IMR-90 (cell line): ENCODE measurements at regions not wholly inside any gene's neighbourhood (a gene's known extent, or its start where the extent isn't known, plus 50 kb on each side); places are given as distances from the start of the nearest gene placed in this dataset.

ENCODE experiments used
- ATAC-seq: fragments of 200-7000 bp; cut with Tn5 transposase; 2 replicates; pipeline ENCODE4 v1.9.1; 2020; ENCODE audit warnings: low read depth, mild to moderate bottlenecking, moderate library complexity
- BruUV-seq: library from RNA; stranded (reverse); fragments of 400-500 nt; replicated peaks from 2 replicates; lab custom pipeline; 2021; lab: Mats Ljungman, UMichigan
- CTCF ChIA-PET: fragments of 300-600 bp; formaldehyde crosslinking; extraction: SDS; loops from one replicate; lab custom pipeline; 2021; ENCODE audit warnings: antibody characterized with exemption; lab: Yijun Ruan, JAX
- POLR2A ChIA-PET: fragments of 300-600 bp; sonication (Branson Sonifier 250); formaldehyde crosslinking; loops from one replicate; lab custom pipeline; 2022; ENCODE audit warnings: antibody characterized with exemption; ENCODE audit not compliant: unreplicated experiment; lab: Charles Lee
- DNase-seq: peaks from one replicate; pipeline ENCODE4 v3.0.0; 2013
- H2AFZ ChIP-seq: replicated peaks from 2 replicates; pipeline ENCODE3; 2013; ENCODE audit warnings: low read length, mild to moderate bottlenecking; ENCODE audit not compliant: poor library complexity
- H2AK5ac ChIP-seq: 2 replicates; pipeline ENCODE4 v1.6.1; 2013; ENCODE audit warnings: low read depth, low read length, inconsistent platforms
- H2AK9ac ChIP-seq: replicated peaks from 2 replicates; pipeline ENCODE3; 2013; ENCODE audit warnings: mild to moderate bottlenecking, low read depth, low read length, moderate library complexity; ENCODE audit not compliant: poor library complexity
- H2BK120ac ChIP-seq: 2 replicates; pipeline ENCODE4 v1.6.1; 2013; ENCODE audit warnings: low read depth, low read length, inconsistent platforms
- H2BK15ac ChIP-seq: 3 replicates; pipeline ENCODE4 v1.6.1; 2013; ENCODE audit warnings: low read depth, low read length, inconsistent platforms
- H2BK20ac ChIP-seq: 2 replicates; pipeline ENCODE4 v1.6.1; 2013; ENCODE audit warnings: low read depth, mild to moderate bottlenecking, inconsistent platforms, low read length, moderate library complexity
- H2BK5ac ChIP-seq: 2 replicates; pipeline ENCODE4 v1.6.1; 2013; ENCODE audit warnings: mild to moderate bottlenecking, low read depth, low read length, inconsistent platforms; ENCODE audit not compliant: poor library complexity, severe bottlenecking
- H3K14ac ChIP-seq: replicated peaks from 2 replicates; pipeline ENCODE4 v1.6.1; 2013; ENCODE audit warnings: low read depth, low read length, inconsistent platforms
- H3K18ac ChIP-seq: 2 replicates; pipeline ENCODE4 v1.6.1; 2013; ENCODE audit warnings: low read depth, low read length, control low read depth
- H3K23ac ChIP-seq: 2 replicates; pipeline ENCODE4 v1.6.1; 2013; ENCODE audit warnings: low read depth, low read length, inconsistent platforms
- H3K27ac ChIP-seq: 2 replicates; pipeline ENCODE4 v1.5.1; 2013; ENCODE audit warnings: mild to moderate bottlenecking, control low read depth, low read length; ENCODE audit not compliant: insufficient read depth
- H3K27me3 ChIP-seq: 2 replicates; pipeline ENCODE4 v1.6.1; 2013; ENCODE audit warnings: low read length; ENCODE audit not compliant: control insufficient read depth, insufficient read depth
- H3K36me3 ChIP-seq: 2 replicates; pipeline ENCODE4 v1.6.1; 2013; ENCODE audit warnings: low read length, mixed read lengths; ENCODE audit not compliant: control insufficient read depth, insufficient read depth
- H3K4ac ChIP-seq: 2 replicates; pipeline ENCODE4 v1.6.1; 2013; ENCODE audit warnings: low read depth, low read length, inconsistent platforms
- H3K4me1 ChIP-seq: 2 replicates; pipeline ENCODE4 v1.6.1; 2013; ENCODE audit warnings: low read length, mixed read lengths; ENCODE audit not compliant: control insufficient read depth, insufficient read depth
- H3K4me2 ChIP-seq: 2 replicates; pipeline ENCODE4 v1.6.1; 2013; ENCODE audit warnings: low read depth, mild to moderate bottlenecking, control low read depth, low read length, moderate library complexity
- H3K4me3 ChIP-seq: 2 replicates; pipeline ENCODE4 v1.5.1; 2013; ENCODE audit warnings: low read depth, mild to moderate bottlenecking, control low read depth, low read length, moderate library complexity; ENCODE audit not compliant: insufficient read depth
- H3K56ac ChIP-seq: 2 replicates; pipeline ENCODE4 v1.6.1; 2013; ENCODE audit warnings: low read length, inconsistent platforms; ENCODE audit not compliant: insufficient read depth; ENCODE audit errors: extremely low read depth
- H3K79me1 ChIP-seq, 2 experiments: 2 replicates each; pipeline ENCODE4 v1.6.1; 2013; ENCODE audit warnings: low read length in 2 of 2, inconsistent platforms in 1 of 2, low read depth in 1 of 2
- H3K9ac ChIP-seq: 2 replicates; pipeline ENCODE4 v1.6.1; 2013; ENCODE audit warnings: low read depth, low read length, control low read depth
- H3K9me1 ChIP-seq: 2 replicates; pipeline ENCODE4 v1.6.1; 2013; ENCODE audit warnings: low read length, inconsistent platforms; ENCODE audit not compliant: insufficient read depth
- H3K9me3 ChIP-seq: 2 replicates; pipeline ENCODE4 v1.6.1; 2013; ENCODE audit warnings: low read length; ENCODE audit not compliant: control insufficient read depth, insufficient read depth
- H4K20me1 ChIP-seq: 2 replicates; pipeline ENCODE4 v1.6.1; 2013; ENCODE audit warnings: low read length, inconsistent platforms; ENCODE audit not compliant: insufficient read depth
- H4K5ac ChIP-seq: 2 replicates; pipeline ENCODE4 v1.6.1; 2013; ENCODE audit warnings: mild to moderate bottlenecking, low read depth, low read length, control low read depth
- H4K8ac ChIP-seq, 2 experiments: 2 replicates each; pipeline ENCODE4 v1.6.1; 2013; ENCODE audit warnings: low read depth in 2 of 2, low read length in 2 of 2, control low read depth in 1 of 2, inconsistent platforms in 1 of 2
- H4K91ac ChIP-seq: 2 replicates; pipeline ENCODE4 v1.6.1; 2013; ENCODE audit warnings: low read depth, low read length, inconsistent platforms; ENCODE audit not compliant: insufficient read depth
- CEBPB ChIP-seq: IDR thresholded peaks from 2 replicates; pipeline ENCODE4 v1.6.1; 2012; ENCODE audit warnings: low read depth, low read length, improper control_type of control experiment
- POLR2A ChIP-seq: IDR thresholded peaks from 2 replicates; pipeline ENCODE4 v1.6.1; 2012; ENCODE audit warnings: mild to moderate bottlenecking, low read depth, low read length
- WGBS, 2 experiments: methylation state at CpG; one replicate each; pipeline versions ENCODE4 v1.1.5 to v1.1.7; 2013; ENCODE audit warnings: missing lambda C conversion rate in 2 of 2; ENCODE audit not compliant: insufficient read length in 1 of 2; ENCODE audit errors: extremely low coverage in 2 of 2; 5-methylcytosine and 5-hydroxymethylcytosine counted together
- dilution Hi-C: fragments of 300-500 bp; cut with HindIII; formaldehyde crosslinking; loops from one replicate; pipeline ENCODE4 v1.14.3; 2018; ENCODE audit warnings: low sequenced_read_pairs; ENCODE audit not compliant: unreplicated experiment
- in situ Hi-C: fragments of 300-500 bp; cut with MboI; formaldehyde crosslinking; loops from 3 replicates; pipeline ENCODE4 v1.14.3; 2019; ENCODE audit warnings: low sequenced_read_pairs, inconsistent platforms, mixed read lengths
- intact Hi-C: fragments of 100-400 bp; cut with micrococcal nuclease; formaldehyde crosslinking; loops from 2 replicates; pipeline ENCODE4 v1.10.0; 2022

DNA sequence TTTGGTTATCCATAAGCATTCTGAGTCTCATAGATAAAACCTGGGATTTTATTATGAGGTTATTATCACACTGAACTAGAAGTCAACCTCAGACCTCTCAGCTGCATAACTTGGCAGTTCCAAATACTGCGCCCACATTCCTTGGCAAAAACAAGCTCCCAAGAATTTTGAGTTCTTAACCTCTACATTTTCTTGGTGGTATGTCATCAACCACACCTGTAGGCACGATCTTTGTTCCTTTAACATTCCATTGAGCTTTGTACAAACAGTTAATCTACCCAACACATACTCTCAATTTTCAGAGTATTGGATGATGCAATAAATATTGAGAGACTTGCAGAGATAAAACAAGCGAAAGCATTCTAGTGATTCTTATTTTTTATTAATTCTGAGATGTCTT lies 371.8 kb upstream of the PRICKLE1 start:
- Histone ChIP-seq H2AK9ac (no peak overlapping the region), H3K56ac (no peak overlapping the region), H3K4me2 (no peak overlapping the region), H3K4me3 (no peak overlapping the region), H3K23ac (no peak overlapping the region), H3K27ac (no peak overlapping the region), H3K9me3 (no peaks in the 10 kb centered on the region), H2BK20ac (peak overlapping the region; percentile 50; the same call in 1 of the 2 replicates), H4K8ac (no peak overlapping the region), H2AFZ (no peak overlapping the region), H2AK5ac (no peak overlapping the region), H2BK120ac (no peak overlapping the region), H3K36me3 (no peaks in the 10 kb centered on the region), H3K4me1 (no peaks in the 10 kb centered on the region), H3K27me3 (no peaks in the 10 kb centered on the region), H4K5ac (no peak overlapping the region), H2BK15ac (no peak overlapping the region), H3K79me1 (no peaks in the 10 kb centered on the region), H3K18ac (no peak overlapping the region), H3K9me1 (no peaks in the 10 kb centered on the region; the same call in 1 of the 2 replicates), H3K4ac (no peak overlapping the region), H4K91ac (no peak overlapping the region), H3K14ac (no peak overlapping the region), H2BK5ac (no peak overlapping the region), H3K9ac (no peak overlapping the region), H4K20me1 (no peaks in the 10 kb centered on the region)
- no CpG with 5 or more reads among the region's 3 CpGs for WGBS, 2 experiments
- BruUV-seq, result no TSS peak
- no peak for TF ChIP-seq POLR2A
- TF ChIP-seq CEBPB, result peak; percentile 87
- dilution Hi-C loops (no loop called here), in situ Hi-C loops (no loop called here), intact Hi-C loops (no loop called here)
- peak; percentile 64 for DNase-seq
- POLR2A ChIA-PET, result no interaction called here
- no peak for ATAC-seq
- CTCF ChIA-PET, result interaction anchor here (0.8 kb wide), 1 partner anchor 25 kb away, joined by 4 read pairs; no protein-coding TSS in a partner anchor
